ENCODE measurements at regions not wholly inside any gene's neighbourhood (a gene's known extent, or its start where the extent isn't known, plus 50 kb on each side); places are given as distances from the start of the nearest gene placed in this dataset.

DNA sequence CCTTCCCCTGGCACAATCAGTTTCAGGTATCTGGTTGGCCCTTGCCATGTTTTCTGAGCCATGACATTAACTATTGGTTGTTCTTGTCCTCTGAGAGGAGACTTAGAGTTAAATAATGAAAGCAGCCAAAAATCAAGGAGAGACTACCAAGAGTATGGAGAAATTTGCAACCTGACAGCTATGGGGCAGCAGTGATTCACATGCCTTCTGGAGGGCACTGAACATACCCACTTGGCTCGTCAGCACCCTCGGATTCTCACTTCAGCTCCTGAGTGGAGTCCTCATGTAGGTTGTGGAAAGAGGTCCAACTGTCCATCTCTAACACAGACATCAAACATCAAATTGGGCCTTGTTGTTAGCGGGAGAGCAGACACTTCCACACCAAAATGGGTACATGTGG, 265.6 kb downstream of the EBLN2 start:
- TF ChIP-seq CTCF (IDR thresholded peaks at IDR 0.05) (no peak), POLR2A (IDR thresholded peaks at IDR 0.05) (no peak)
